ENCODE measurements at regions not wholly inside any gene's neighbourhood (a gene's known extent, or its start where the extent isn't known, plus 50 kb on each side); places are given as distances from the start of the nearest gene placed in this dataset.

DNA sequence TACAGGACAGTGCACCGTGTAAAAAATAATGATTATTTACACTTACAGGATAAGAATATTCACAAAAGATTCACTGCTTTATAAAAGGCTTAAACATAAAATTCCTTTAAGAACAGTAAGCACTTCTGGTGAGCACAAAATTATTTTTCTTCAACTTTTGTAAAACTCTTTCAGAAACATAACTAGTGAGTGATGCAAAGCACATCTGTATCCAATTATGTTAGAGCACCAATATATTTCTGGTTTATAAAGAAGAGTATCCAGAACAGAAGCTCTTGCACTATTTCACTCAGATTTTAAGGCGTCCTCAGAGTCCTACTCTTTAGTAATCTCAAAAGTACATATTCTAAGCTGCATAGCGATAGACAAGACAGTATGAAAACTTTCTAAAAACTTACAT, 276.0 kb downstream of the C4orf33 start:
- TF ChIP-seq SP1 (IDR thresholded peaks at IDR 0.05) (no peak), CTBP1 (IDR thresholded peaks at IDR 0.05; ENCODE audit: borderline replicate concordance) (no peak), NFRKB (IDR thresholded peaks at IDR 0.05) (no peak), HDGF (IDR thresholded peaks at IDR 0.05; ENCODE audit: borderline replicate concordance) (no peak), TARDBP (IDR thresholded peaks at IDR 0.05) (no peak), BHLHE40 (IDR thresholded peaks at IDR 0.05; ENCODE audit: borderline replicate concordance) (no peak), FOXA1 (IDR thresholded peaks at IDR 0.05) (no peak), FOXK2 (IDR thresholded peaks at IDR 0.05) (no peak), ELF4 (IDR thresholded peaks at IDR 0.05) (no peak), SUZ12 (IDR thresholded peaks at IDR 0.05) (no peak)
- TF ChIP-seq, protein P1, sequence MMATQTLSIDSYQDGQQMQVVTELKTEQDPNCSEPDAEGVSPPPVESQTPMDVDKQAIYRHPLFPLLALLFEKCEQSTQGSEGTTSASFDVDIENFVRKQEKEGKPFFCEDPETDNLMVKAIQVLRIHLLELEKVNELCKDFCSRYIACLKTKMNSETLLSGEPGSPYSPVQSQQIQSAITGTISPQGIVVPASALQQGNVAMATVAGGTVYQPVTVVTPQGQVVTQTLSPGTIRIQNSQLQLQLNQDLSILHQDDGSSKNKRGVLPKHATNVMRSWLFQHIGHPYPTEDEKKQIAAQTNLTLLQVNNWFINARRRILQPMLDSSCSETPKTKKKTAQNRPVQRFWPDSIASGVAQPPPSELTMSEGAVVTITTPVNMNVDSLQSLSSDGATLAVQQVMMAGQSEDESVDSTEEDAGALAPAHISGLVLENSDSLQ (IDR thresholded peaks at IDR 0.05), result no peak

Measured in HEK293T (cell line).